ENCODE measurements at regions not wholly inside any gene's neighbourhood (a gene's known extent, or its start where the extent isn't known, plus 50 kb on each side); places are given as distances from the start of the nearest gene placed in this dataset.

- TF ChIP-seq CTCF (IDR thresholded peaks at IDR 0.05), result no peak
- no peak for TF ChIP-seq POLR2A (IDR thresholded peaks at IDR 0.05)
- no peaks in the 10 kb centered on the region for H3K27me3 ChIP-seq
- no peaks in the 10 kb centered on the region for H3K4me1 ChIP-seq (replicated peaks in 1 of 2)
- intact Hi-C loops (cut with DNase I), result no loop called here
- no peak overlapping the region for H3K4me3 ChIP-seq
- DNase-seq, result no peak
- no peaks in the 10 kb centered on the region for H3K36me3 ChIP-seq (replicated peaks in 1 of 2)
- H3K27ac ChIP-seq, result no peak overlapping the region
- H3K9me3 ChIP-seq (replicated peaks in 1 of 3), result no peaks in the 10 kb centered on the region
- WGBS, 4 donors, result 72 to 82% (median 76%) methylated on average over 2 of the region's 2 CpGs
Measured at GRCh38 chr6:16956361-16956760, 145.5 kb upstream of the STMND1 start.

GRCh38 chr6:16955899-16956298 is 146.0 kb upstream of the STMND1 start:
- DNase-seq, result no peak
- intact Hi-C loops (cut with DNase I), result no loop called here
- Histone ChIP-seq H3K36me3 (replicated peaks in 1 of 2) (no peaks in the 10 kb centered on the region), H3K27me3 (no peaks in the 10 kb centered on the region), H3K9me3 (replicated peaks in 1 of 3) (no peaks in the 10 kb centered on the region), H3K27ac (no peak overlapping the region), H3K4me3 (no peak overlapping the region), H3K4me1 (replicated peaks in 1 of 2) (no peaks in the 10 kb centered on the region)
- 57 to 74% (median 63%) methylated on average over 5 of the region's 5 CpGs for WGBS, 4 donors
- TF ChIP-seq POLR2A (IDR thresholded peaks at IDR 0.05), result no peak
- no peak for TF ChIP-seq CTCF (IDR thresholded peaks at IDR 0.05)

- intact Hi-C loops (cut with DNase I), result no loop called here
- TF ChIP-seq CTCF (IDR thresholded peaks at IDR 0.05) (no peak), POLR2A (IDR thresholded peaks at IDR 0.05) (no peak)
- WGBS, 4 donors, result 72 to 91% (median 88%) methylated on average over 2 of the region's 2 CpGs
- Histone ChIP-seq H3K9me3 (replicated peaks in 1 of 3) (no peaks in the 10 kb centered on the region), H3K36me3 (replicated peaks in 1 of 2) (no peaks in the 10 kb centered on the region), H3K27me3 (no peaks in the 10 kb centered on the region), H3K27ac (no peak overlapping the region), H3K4me1 (replicated peaks in 1 of 2) (no peaks in the 10 kb centered on the region), H3K4me3 (no peak overlapping the region)
- DNase-seq, result no peak
Measured at GRCh38 chr6:16953905-16954304, 147.9 kb upstream of the STMND1 start.

- Histone ChIP-seq H3K4me1 (replicated peaks in 1 of 2) (no peaks in the 10 kb centered on the region), H3K4me3 (no peak overlapping the region), H3K27me3 (no peaks in the 10 kb centered on the region), H3K27ac (no peak overlapping the region), H3K36me3 (replicated peaks in 1 of 2) (no peaks in the 10 kb centered on the region), H3K9me3 (replicated peaks in 1 of 3) (no peaks in the 10 kb centered on the region)
- intact Hi-C loops (cut with DNase I), result no loop called here
- no peak for TF ChIP-seq CTCF (IDR thresholded peaks at IDR 0.05)
- TF ChIP-seq POLR2A (IDR thresholded peaks at IDR 0.05), result no peak
- DNase-seq, result no peak
- WGBS, 4 donors, result 78 to 99% (median 91%) methylated on average over 1 of the region's 1 CpG
Measured at GRCh38 chr6:16953446-16953845, 148.4 kb upstream of the STMND1 start.

Data from adrenal gland (tissue), 9 donors.